ENCODE measurements at regions not wholly inside any gene's neighbourhood (a gene's known extent, or its start where the extent isn't known, plus 50 kb on each side); places are given as distances from the start of the nearest gene placed in this dataset.
"Not testable (repeated sequence)": the region's sequence is repeated elsewhere in the genome, so short reads cannot be mapped to it uniquely, and the experiment has no call there.

DNA sequence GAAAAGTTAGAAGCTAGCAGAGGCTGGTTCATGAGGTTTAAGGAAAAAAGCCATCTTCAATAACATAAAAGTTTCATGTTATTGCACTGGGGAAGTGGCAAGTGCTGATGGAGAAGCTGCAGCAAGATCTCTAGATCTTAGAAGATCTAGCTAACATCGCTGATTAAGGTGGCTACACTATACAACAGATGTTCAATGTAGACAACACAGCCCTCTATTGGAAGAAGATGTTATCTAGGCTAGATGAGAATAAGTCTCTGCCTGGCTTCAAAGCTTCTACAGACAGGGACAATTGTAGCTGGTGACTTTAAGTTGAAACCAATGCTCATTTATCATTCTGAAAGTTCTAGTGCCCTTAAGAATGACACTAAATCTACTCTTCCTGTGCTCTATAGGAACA is 310.3 kb downstream of the KLF13 start:
- DNase-seq (ENCODE audit: low read depth, low spot score); BruUV-seq (replicated peaks); H3K36me3 ChIP-seq (ENCODE audit: control insufficient read depth in 2 of 2, insufficient read depth in 2 of 2, low read length in 1 of 2); H3K9ac ChIP-seq (ENCODE audit: control insufficient read depth, insufficient read depth, low read length); H3K9me3 ChIP-seq (replicated peaks; ENCODE audit: control insufficient read depth, insufficient read depth, low read length); H3K4me1 ChIP-seq (ENCODE audit: control insufficient read depth, insufficient read depth, low read length); H3K4me2 ChIP-seq (ENCODE audit: control insufficient read depth, insufficient read depth); POLR2A ChIA-PET; SMC1A ChIA-PET (ENCODE audit: uncharacterized antibody, unreplicated experiment); H3K4me3 ChIP-seq; RAD21 ChIA-PET (ENCODE audit: unreplicated experiment); H3K27ac ChIP-seq (ENCODE audit: control insufficient read depth, insufficient read depth); H3K27me3 ChIP-seq (replicated peaks in 1 of 2; ENCODE audit: control insufficient read depth in 2 of 2, insufficient read depth in 2 of 2, low read length in 1 of 2); intact Hi-C loops (cut with micrococcal nuclease; ENCODE audit: unreplicated experiment); H4K20me1 ChIP-seq (ENCODE audit: control insufficient read depth, insufficient read depth); H3K79me2 ChIP-seq (ENCODE audit: control insufficient read depth, insufficient read depth, low read length); H2AFZ ChIP-seq (ENCODE audit: control insufficient read depth, low read depth, low read length); in situ Hi-C loops (cut with MboI): not testable (repeated sequence)
- WGBS (ENCODE audit: insufficient coverage, insufficient replicate concordance, low lambda C conversion rate, missing lambda C conversion rate), result 0% methylated on average over 1 of the region's 1 CpG
- CTCF ChIA-PET, result interaction anchor here (1.0 kb wide), 1 partner anchor 65 kb away, joined by 3 read pairs; no protein-coding TSS in a partner anchor
- FAIRE-seq, result peak; percentile 71
- ATAC-seq, result peak; percentile 45

DNA sequence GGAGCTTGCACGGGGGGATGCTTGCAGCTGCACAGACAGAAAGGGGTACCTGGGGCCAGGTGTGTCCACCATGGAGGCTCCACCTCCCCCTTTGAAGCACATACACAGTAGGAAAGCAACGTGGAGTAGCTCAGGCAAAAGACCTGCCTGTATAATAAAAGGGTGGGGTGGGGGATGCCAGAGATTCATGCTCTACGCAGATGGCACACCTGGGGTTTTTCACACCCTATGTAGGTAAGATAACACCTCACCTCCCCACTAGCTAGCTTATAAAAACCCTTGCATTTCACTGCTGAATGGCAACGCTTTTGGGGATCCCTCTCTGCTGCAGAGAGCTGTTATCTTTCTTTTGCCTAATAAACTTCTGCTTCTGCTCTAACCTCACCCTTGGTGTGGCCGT is 317.3 kb downstream of the KLF13 start:
- DNase-seq (ENCODE audit: low read depth, low spot score); in situ Hi-C loops (cut with MboI); BruUV-seq (replicated peaks); SMC1A ChIA-PET (ENCODE audit: uncharacterized antibody, unreplicated experiment); H3K79me2 ChIP-seq (ENCODE audit: control insufficient read depth, insufficient read depth, low read length); H3K27me3 ChIP-seq (replicated peaks in 1 of 2; ENCODE audit: control insufficient read depth in 2 of 2, insufficient read depth in 2 of 2, low read length in 1 of 2); H3K36me3 ChIP-seq (ENCODE audit: control insufficient read depth in 2 of 2, insufficient read depth in 2 of 2, low read length in 1 of 2); RAD21 ChIA-PET (ENCODE audit: unreplicated experiment); H3K4me1 ChIP-seq (ENCODE audit: control insufficient read depth, insufficient read depth, low read length); H3K9me3 ChIP-seq (replicated peaks; ENCODE audit: control insufficient read depth, insufficient read depth, low read length); H4K20me1 ChIP-seq (ENCODE audit: control insufficient read depth, insufficient read depth); FAIRE-seq; POLR2A ChIA-PET; H2AFZ ChIP-seq (ENCODE audit: control insufficient read depth, low read depth, low read length); CTCF ChIA-PET; ATAC-seq; H3K9ac ChIP-seq (ENCODE audit: control insufficient read depth, insufficient read depth, low read length); H3K4me2 ChIP-seq (ENCODE audit: control insufficient read depth, insufficient read depth); H3K4me3 ChIP-seq; H3K27ac ChIP-seq (ENCODE audit: control insufficient read depth, insufficient read depth); intact Hi-C loops (cut with micrococcal nuclease; ENCODE audit: unreplicated experiment): not testable (repeated sequence)
- 0% methylated on average over 3 of the region's 5 CpGs for WGBS (ENCODE audit: insufficient coverage, insufficient replicate concordance, low lambda C conversion rate, missing lambda C conversion rate)

DNA sequence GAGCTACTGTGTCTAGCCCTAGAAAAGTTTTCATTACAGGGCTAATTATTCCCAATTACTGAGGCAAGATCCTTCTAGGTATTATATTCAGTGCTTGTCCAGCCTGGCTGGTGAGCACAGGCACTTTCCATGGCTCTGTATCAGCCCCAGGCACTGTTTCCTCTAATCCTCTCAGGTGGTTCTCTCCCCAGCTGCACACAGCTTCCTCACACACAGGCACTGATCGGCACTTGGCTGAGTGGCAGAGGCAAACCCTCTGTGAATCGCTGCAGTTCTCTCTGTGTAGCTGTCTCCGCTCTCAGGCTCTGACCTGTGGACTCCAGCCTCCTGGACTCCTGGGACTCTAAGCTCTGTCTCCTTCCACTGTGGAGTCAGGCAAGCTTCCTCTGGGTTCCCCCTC is 318.1 kb downstream of the KLF13 start:
- H3K27me3 ChIP-seq (replicated peaks in 1 of 2; ENCODE audit: control insufficient read depth in 2 of 2, insufficient read depth in 2 of 2, low read length in 1 of 2); H3K4me1 ChIP-seq (ENCODE audit: control insufficient read depth, insufficient read depth, low read length); H3K4me2 ChIP-seq (ENCODE audit: control insufficient read depth, insufficient read depth); H3K9ac ChIP-seq (ENCODE audit: control insufficient read depth, insufficient read depth, low read length); FAIRE-seq; ATAC-seq; intact Hi-C loops (cut with micrococcal nuclease; ENCODE audit: unreplicated experiment); DNase-seq (ENCODE audit: low read depth, low spot score); BruUV-seq (replicated peaks); H3K4me3 ChIP-seq; CTCF ChIA-PET; H4K20me1 ChIP-seq (ENCODE audit: control insufficient read depth, insufficient read depth); in situ Hi-C loops (cut with MboI); H3K27ac ChIP-seq (ENCODE audit: control insufficient read depth, insufficient read depth); H3K9me3 ChIP-seq (replicated peaks; ENCODE audit: control insufficient read depth, insufficient read depth, low read length); H3K79me2 ChIP-seq (ENCODE audit: control insufficient read depth, insufficient read depth, low read length); H3K36me3 ChIP-seq (ENCODE audit: control insufficient read depth in 2 of 2, insufficient read depth in 2 of 2, low read length in 1 of 2); SMC1A ChIA-PET (ENCODE audit: uncharacterized antibody, unreplicated experiment); RAD21 ChIA-PET (ENCODE audit: unreplicated experiment); H2AFZ ChIP-seq (ENCODE audit: control insufficient read depth, low read depth, low read length); POLR2A ChIA-PET: not testable (repeated sequence)
- 30% methylated on average over 3 of the region's 3 CpGs for WGBS (ENCODE audit: insufficient coverage, insufficient replicate concordance, low lambda C conversion rate, missing lambda C conversion rate)

Measured in GM12878 (cell line).